HFFc6 (cell line): ENCODE measurements at regions not wholly inside any gene's neighbourhood (a gene's known extent, or its start where the extent isn't known, plus 50 kb on each side); places are given as distances from the start of the nearest gene placed in this dataset.

Source experiments
- DNase-seq: peaks from one replicate; pipeline ENCODE4 v3.0.0-alpha.2; 2018
- H3K27ac Mint-ChIP-seq: 2 replicates; pipeline ENCODE4 v1.8.0; 2020; ENCODE audit warnings: mild to moderate bottlenecking, mixed read lengths
- H3K27me3 Mint-ChIP-seq: 2 replicates; pipeline ENCODE4 v1.8.0; 2021; ENCODE audit warnings: mild to moderate bottlenecking, moderate library complexity, mixed read lengths; ENCODE audit not compliant: insufficient read depth
- H3K36me3 Mint-ChIP-seq: 2 replicates; pipeline ENCODE4 v1.8.0; 2021; ENCODE audit warnings: low read depth, mixed read lengths
- H3K4me1 Mint-ChIP-seq: 2 replicates; pipeline ENCODE4 v1.8.0; 2020; ENCODE audit warnings: low read depth, mixed read lengths
- H3K4me3 Mint-ChIP-seq: 2 replicates; pipeline ENCODE4 v1.8.0; 2020; ENCODE audit warnings: mild to moderate bottlenecking, moderate library complexity, mixed read lengths
- H3K9me3 Mint-ChIP-seq: 2 replicates; pipeline ENCODE4 v1.8.0; 2020; ENCODE audit warnings: mild to moderate bottlenecking, mixed read lengths
- TF ChIP-seq, protein P1 (sequence below): fragments of 200-600 bp; sonication (generic); IDR thresholded peaks from 2 replicates; pipeline ENCODE4 v1.5.0; 2021; ENCODE audit warnings: antibody characterized with exemption, mild to moderate bottlenecking

DNA sequence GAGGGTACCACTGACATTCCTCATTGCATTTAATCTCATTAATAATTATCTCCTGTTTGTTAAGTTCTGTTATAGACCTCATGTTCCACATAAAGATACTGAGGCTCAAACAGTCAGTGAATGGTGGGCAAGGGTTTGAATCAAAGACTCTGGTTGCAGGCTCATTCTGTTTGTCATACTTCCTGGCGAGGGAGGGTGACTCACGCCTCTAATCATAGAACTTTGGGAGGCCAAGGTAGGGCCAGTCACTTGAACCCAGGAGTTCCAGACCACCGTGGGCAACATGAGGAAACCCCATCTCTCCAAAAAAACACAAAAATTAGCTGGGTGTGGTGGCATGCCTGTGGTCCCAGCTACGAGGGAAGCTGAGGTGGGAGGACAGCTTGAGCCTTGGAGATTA is 220.7 kb upstream of the MIR17HG start:
- TF ChIP-seq, protein P1, sequence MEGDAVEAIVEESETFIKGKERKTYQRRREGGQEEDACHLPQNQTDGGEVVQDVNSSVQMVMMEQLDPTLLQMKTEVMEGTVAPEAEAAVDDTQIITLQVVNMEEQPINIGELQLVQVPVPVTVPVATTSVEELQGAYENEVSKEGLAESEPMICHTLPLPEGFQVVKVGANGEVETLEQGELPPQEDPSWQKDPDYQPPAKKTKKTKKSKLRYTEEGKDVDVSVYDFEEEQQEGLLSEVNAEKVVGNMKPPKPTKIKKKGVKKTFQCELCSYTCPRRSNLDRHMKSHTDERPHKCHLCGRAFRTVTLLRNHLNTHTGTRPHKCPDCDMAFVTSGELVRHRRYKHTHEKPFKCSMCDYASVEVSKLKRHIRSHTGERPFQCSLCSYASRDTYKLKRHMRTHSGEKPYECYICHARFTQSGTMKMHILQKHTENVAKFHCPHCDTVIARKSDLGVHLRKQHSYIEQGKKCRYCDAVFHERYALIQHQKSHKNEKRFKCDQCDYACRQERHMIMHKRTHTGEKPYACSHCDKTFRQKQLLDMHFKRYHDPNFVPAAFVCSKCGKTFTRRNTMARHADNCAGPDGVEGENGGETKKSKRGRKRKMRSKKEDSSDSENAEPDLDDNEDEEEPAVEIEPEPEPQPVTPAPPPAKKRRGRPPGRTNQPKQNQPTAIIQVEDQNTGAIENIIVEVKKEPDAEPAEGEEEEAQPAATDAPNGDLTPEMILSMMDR: no peak
- H3K4me1 Mint-ChIP-seq: no peaks in the 10 kb centered on the region
- H3K36me3 Mint-ChIP-seq: no peaks in the 10 kb centered on the region
- no peak overlapping the region for H3K4me3 Mint-ChIP-seq
- H3K27ac Mint-ChIP-seq: no peak overlapping the region
- peaks cover 14% of the 10 kb centered on the region; the same call in 1 of the 2 replicates for H3K9me3 Mint-ChIP-seq
- no peaks in the 10 kb centered on the region for H3K27me3 Mint-ChIP-seq
- DNase-seq: no peak

DNA sequence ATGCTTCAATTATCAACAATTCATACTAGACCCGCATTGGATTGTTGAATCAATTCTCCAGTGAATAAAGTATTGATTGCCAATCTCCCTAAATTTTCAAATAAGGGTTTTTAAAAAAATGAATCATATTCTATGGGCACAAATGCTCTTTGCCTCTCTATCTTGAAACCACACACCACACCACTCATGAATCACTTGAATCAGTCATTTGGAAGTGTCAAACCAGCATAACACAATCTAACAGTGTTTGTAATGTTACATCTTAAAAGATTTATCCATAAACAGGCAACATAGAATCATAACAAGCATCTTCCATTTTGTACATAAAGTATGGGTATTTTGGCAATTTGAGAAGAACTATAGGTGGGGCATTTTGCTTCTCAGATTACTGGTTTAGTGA is 219.5 kb upstream of the MIR17HG start:
- Mint-ChIP-seq H3K9me3 (peaks cover 14% of the 10 kb centered on the region; the same call in 1 of the 2 replicates), H3K36me3 (no peaks in the 10 kb centered on the region), H3K4me1 (no peaks in the 10 kb centered on the region), H3K27me3 (no peaks in the 10 kb centered on the region; the same call in 1 of the 2 replicates), H3K4me3 (no peak overlapping the region), H3K27ac (no peak overlapping the region)
- TF ChIP-seq, protein P1: no peak
- no peak for DNase-seq

- Mint-ChIP-seq H3K27ac (no peak overlapping the region), H3K9me3 (peaks cover 6% of the 10 kb centered on the region; the same call in 1 of the 2 replicates), H3K4me1 (no peaks in the 10 kb centered on the region), H3K27me3 (no peaks in the 10 kb centered on the region; the same call in 1 of the 2 replicates), H3K4me3 (no peak overlapping the region), H3K36me3 (no peaks in the 10 kb centered on the region)
- TF ChIP-seq, protein P1: no peak
- no peak for DNase-seq
These were observed 215.1 kb upstream of the MIR17HG start for GRCh38 chr13:91132381-91132780.

GRCh38 chr13:91132786-91133185 is 214.7 kb upstream of the MIR17HG start:
- DNase-seq: no peak
- Mint-ChIP-seq H3K36me3 (no peaks in the 10 kb centered on the region), H3K4me3 (no peak overlapping the region), H3K27me3 (no peaks in the 10 kb centered on the region; the same call in 1 of the 2 replicates), H3K4me1 (no peaks in the 10 kb centered on the region), H3K9me3 (peaks cover 6% of the 10 kb centered on the region; the same call in 1 of the 2 replicates), H3K27ac (no peak overlapping the region)
- TF ChIP-seq, protein P1: no peak

DNA sequence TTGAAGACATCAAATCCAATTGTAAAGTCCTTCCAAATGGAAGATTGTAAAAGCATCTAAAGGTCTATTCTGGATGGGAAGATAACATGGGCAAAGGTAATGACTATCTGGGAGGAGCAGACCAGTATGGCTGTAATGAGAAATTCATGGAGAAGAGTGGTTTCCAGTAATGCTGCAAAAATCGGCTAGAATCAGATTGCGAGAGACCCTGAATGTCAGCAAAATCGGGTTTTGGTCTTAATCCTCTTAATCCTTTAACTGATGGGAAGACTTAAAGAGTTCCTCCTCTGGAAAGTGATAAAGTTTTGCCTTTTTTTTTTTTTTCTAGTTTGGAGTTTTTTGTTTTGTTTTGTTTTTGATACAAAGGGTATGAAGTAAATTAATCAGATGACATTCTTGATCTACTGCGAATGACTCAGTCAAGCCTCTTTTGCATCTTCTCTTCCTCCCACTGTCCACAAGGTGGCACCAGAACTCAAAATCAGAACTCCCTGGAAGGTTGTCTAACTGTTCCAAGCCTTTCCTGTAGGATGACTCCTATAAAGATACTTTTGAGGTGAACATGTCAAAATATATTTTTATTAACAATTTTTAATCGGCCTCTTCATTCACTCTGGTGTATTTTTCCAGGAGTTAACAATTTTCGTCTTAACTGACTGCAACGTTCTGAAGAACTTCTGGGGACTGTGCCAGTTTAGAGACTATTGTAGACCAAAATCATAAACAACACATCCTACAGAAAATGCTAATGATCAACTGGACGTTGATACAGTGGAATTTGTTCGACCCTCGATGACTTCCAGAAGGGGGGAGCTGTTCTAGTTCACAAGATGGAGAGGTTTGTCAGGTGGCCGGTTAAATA is 213.3 kb upstream of the MIR17HG start:
- Mint-ChIP-seq H3K36me3 (no peaks in the 10 kb centered on the region), H3K27me3 (no peaks in the 10 kb centered on the region; the same call in 1 of the 2 replicates), H3K27ac (no peak overlapping the region), H3K9me3 (peaks cover 6% of the 10 kb centered on the region; the same call in 1 of the 2 replicates), H3K4me1 (no peaks in the 10 kb centered on the region), H3K4me3 (no peak overlapping the region)
- DNase-seq: peak; percentile 47
- TF ChIP-seq, protein P1: peak; percentile 83
